HepG2 (cell line): ENCODE measurements at regions not wholly inside any gene's neighbourhood (a gene's known extent, or its start where the extent isn't known, plus 50 kb on each side); places are given as distances from the start of the nearest gene placed in this dataset.

Source experiments
- EP300 ChIP-seq, 3 experiments: sonication (generic) in 1 of 3; formaldehyde crosslinking in 1 of 3; IDR thresholded peaks; 2 replicates each; pipeline versions ENCODE4 v1.5.1 to v1.6.1; 2011 to 2020; ENCODE audit warnings: low read depth in 2 of 3, low read length in 2 of 3, borderline replicate concordance in 1 of 3, improper control_type of control experiment in 1 of 3, mild to moderate bottlenecking in 1 of 3, missing genetic modification reagents in 1 of 3, moderate library complexity in 1 of 3
- FOSL1 ChIP-seq: sonication (generic); formaldehyde crosslinking; IDR thresholded peaks from 2 replicates; pipeline ENCODE4 v1.9.0; 2021; ENCODE audit warnings: missing genetic modification reagents, borderline replicate concordance
- FOXA1 ChIP-seq, 2 experiments: fragments of 450-650 bp in 1 of 2; sonication (generic) in 1 of 2; formaldehyde crosslinking in 1 of 2; IDR thresholded peaks; 2 replicates each; pipeline versions ENCODE4 v1.4.0 to v1.6.1; 2016 to 2020; ENCODE audit warnings: missing genetic modification reagents in 1 of 2
- HES4 ChIP-seq: sonication (generic); formaldehyde crosslinking; IDR thresholded peaks from 2 replicates; pipeline ENCODE4 v1.9.0; 2021; ENCODE audit warnings: mild to moderate bottlenecking, missing genetic modification reagents, borderline replicate concordance
- JUND ChIP-seq: sonication (generic); formaldehyde crosslinking; IDR thresholded peaks from 2 replicates; pipeline ENCODE4 v1.8.0; 2022; ENCODE audit warnings: mild to moderate bottlenecking, missing genetic modification reagents
- MBNL3 ChIP-seq: fragments of 250-450 bp; sonication (Bioruptor Pico); conservative IDR thresholded peaks from 2 replicates; pipeline ENCODE4 v1.8.0; 2022; ENCODE audit warnings: mild to moderate bottlenecking, inconsistent platforms
- RFX5 ChIP-seq: IDR thresholded peaks from 2 replicates; pipeline ENCODE4 v1.6.1; 2011; ENCODE audit warnings: low read depth, low read length, improper control_type of control experiment
- ZNF3 ChIP-seq: IDR thresholded peaks from 2 replicates; pipeline ENCODE4 v1.7.0; 2017; ENCODE audit warnings: inconsistent platforms
- ZNF44 ChIP-seq: sonication (generic); formaldehyde crosslinking; IDR thresholded peaks from 2 replicates; pipeline ENCODE4 v1.5.1; 2020; ENCODE audit warnings: mild to moderate bottlenecking, missing genetic modification reagents
- TF ChIP-seq, protein P1 (sequence below): sonication (generic); formaldehyde crosslinking; IDR thresholded peaks from 2 replicates; pipeline ENCODE4 v1.5.0; 2020; ENCODE audit warnings: mild to moderate bottlenecking, missing genetic modification reagents, moderate library complexity
- TF ChIP-seq, protein P2 (sequence below): sonication (generic); formaldehyde crosslinking; IDR thresholded peaks from 2 replicates; pipeline ENCODE4 v1.4.0; 2020; ENCODE audit warnings: missing genetic modification reagents
- TF ChIP-seq, protein P3 (sequence below): conservative IDR thresholded peaks from 2 replicates; pipeline ENCODE4 v1.6.1; 2018; ENCODE audit warnings: missing genetic modification reagents
- TF ChIP-seq, protein P4 (sequence below): IDR thresholded peaks from 2 replicates; pipeline ENCODE4 v1.6.1; 2016

DNA sequence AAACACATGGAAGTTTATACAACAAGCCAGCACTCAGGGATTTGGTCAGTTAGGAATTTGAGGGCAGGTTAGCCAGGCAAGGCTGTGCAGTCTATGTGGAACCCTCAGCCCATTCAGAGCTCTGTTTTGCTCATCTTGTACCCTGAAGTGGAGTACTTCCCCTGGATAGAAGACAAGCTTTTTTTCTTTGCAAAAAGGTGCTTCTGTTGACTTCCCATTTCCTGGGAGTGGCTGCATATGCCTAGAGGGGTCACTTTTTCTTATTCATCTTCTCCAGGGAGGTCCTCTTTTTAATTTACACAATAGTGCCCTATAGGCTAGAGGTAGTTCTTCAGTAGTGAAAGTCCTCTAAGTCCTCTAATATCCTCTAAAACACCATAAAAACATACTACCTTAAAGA lies 225.0 kb upstream of the P2RY1 start:
- TF ChIP-seq, protein P1, sequence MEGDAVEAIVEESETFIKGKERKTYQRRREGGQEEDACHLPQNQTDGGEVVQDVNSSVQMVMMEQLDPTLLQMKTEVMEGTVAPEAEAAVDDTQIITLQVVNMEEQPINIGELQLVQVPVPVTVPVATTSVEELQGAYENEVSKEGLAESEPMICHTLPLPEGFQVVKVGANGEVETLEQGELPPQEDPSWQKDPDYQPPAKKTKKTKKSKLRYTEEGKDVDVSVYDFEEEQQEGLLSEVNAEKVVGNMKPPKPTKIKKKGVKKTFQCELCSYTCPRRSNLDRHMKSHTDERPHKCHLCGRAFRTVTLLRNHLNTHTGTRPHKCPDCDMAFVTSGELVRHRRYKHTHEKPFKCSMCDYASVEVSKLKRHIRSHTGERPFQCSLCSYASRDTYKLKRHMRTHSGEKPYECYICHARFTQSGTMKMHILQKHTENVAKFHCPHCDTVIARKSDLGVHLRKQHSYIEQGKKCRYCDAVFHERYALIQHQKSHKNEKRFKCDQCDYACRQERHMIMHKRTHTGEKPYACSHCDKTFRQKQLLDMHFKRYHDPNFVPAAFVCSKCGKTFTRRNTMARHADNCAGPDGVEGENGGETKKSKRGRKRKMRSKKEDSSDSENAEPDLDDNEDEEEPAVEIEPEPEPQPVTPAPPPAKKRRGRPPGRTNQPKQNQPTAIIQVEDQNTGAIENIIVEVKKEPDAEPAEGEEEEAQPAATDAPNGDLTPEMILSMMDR = no peak
- TF ChIP-seq FOXA1 (IDR thresholded peaks at IDR 0.05) = no peak
- no peak for TF ChIP-seq FOXA1 (CRISPR knock-in tag; IDR thresholded peaks at IDR 0.05)
- no peak for TF ChIP-seq RFX5
- TF ChIP-seq, protein P2, sequence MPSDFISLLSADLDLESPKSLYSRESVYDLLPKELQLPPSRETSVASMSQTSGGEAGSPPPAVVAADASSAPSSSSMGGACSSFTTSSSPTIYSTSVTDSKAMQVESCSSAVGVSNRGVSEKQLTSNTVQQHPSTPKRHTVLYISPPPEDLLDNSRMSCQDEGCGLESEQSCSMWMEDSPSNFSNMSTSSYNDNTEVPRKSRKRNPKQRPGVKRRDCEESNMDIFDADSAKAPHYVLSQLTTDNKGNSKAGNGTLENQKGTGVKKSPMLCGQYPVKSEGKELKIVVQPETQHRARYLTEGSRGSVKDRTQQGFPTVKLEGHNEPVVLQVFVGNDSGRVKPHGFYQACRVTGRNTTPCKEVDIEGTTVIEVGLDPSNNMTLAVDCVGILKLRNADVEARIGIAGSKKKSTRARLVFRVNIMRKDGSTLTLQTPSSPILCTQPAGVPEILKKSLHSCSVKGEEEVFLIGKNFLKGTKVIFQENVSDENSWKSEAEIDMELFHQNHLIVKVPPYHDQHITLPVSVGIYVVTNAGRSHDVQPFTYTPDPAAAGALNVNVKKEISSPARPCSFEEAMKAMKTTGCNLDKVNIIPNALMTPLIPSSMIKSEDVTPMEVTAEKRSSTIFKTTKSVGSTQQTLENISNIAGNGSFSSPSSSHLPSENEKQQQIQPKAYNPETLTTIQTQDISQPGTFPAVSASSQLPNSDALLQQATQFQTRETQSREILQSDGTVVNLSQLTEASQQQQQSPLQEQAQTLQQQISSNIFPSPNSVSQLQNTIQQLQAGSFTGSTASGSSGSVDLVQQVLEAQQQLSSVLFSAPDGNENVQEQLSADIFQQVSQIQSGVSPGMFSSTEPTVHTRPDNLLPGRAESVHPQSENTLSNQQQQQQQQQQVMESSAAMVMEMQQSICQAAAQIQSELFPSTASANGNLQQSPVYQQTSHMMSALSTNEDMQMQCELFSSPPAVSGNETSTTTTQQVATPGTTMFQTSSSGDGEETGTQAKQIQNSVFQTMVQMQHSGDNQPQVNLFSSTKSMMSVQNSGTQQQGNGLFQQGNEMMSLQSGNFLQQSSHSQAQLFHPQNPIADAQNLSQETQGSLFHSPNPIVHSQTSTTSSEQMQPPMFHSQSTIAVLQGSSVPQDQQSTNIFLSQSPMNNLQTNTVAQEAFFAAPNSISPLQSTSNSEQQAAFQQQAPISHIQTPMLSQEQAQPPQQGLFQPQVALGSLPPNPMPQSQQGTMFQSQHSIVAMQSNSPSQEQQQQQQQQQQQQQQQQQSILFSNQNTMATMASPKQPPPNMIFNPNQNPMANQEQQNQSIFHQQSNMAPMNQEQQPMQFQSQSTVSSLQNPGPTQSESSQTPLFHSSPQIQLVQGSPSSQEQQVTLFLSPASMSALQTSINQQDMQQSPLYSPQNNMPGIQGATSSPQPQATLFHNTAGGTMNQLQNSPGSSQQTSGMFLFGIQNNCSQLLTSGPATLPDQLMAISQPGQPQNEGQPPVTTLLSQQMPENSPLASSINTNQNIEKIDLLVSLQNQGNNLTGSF (CRISPR knock-in tag) = no peak
- TF ChIP-seq EP300 (IDR thresholded peaks at IDR 0.05; ENCODE audit: low read depth in 2 of 2, low read length in 2 of 2) = no peak
- no peak for TF ChIP-seq EP300 (CRISPR knock-in tag; IDR thresholded peaks at IDR 0.05; ENCODE audit: borderline replicate concordance)
- TF ChIP-seq, protein P3, sequence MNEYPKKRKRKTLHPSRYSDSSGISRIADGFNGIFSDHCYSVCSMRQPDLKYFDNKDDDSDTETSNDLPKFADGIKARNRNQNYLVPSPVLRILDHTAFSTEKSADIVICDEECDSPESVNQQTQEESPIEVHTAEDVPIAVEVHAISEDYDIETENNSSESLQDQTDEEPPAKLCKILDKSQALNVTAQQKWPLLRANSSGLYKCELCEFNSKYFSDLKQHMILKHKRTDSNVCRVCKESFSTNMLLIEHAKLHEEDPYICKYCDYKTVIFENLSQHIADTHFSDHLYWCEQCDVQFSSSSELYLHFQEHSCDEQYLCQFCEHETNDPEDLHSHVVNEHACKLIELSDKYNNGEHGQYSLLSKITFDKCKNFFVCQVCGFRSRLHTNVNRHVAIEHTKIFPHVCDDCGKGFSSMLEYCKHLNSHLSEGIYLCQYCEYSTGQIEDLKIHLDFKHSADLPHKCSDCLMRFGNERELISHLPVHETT = no peak
- TF ChIP-seq HES4 (CRISPR knock-in tag) = no peak
- TF ChIP-seq ZNF44 (CRISPR knock-in tag) = no peak
- TF ChIP-seq MBNL3 (CRISPR knock-in tag) = no peak
- TF ChIP-seq ZNF3 (CRISPR knock-in tag) = no peak
- no peak for TF ChIP-seq FOSL1 (CRISPR knock-in tag)
- TF ChIP-seq JUND (CRISPR knock-in tag) = no peak
- TF ChIP-seq, protein P4, sequence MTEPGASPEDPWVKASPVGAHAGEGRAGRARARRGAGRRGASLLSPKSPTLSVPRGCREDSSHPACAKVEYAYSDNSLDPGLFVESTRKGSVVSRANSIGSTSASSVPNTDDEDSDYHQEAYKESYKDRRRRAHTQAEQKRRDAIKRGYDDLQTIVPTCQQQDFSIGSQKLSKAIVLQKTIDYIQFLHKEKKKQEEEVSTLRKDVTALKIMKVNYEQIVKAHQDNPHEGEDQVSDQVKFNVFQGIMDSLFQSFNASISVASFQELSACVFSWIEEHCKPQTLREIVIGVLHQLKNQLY (CRISPR knock-in tag) = no peak
